Fibroblast of lung (primary cell): ENCODE measurements at regions not wholly inside any gene's neighbourhood (a gene's known extent, or its start where the extent isn't known, plus 50 kb on each side); places are given as distances from the start of the nearest gene placed in this dataset.

Experiments
- CTCF ChIP-seq, 2 donors: IDR thresholded peaks in 1 of 2; conservative IDR thresholded peaks in 1 of 2; 1 replicate in 1 of 2; 2 replicates in 1 of 2; pipeline ENCODE4 v1.5.1; 2011 to 2012; ENCODE audit warnings: low read length in 2 of 2, control low read depth in 1 of 2, inconsistent platforms in 1 of 2, low read depth in 1 of 2, mild to moderate bottlenecking in 1 of 2
- EZH2 ChIP-seq: IDR thresholded peaks from 2 replicates; pipeline ENCODE4 v1.5.1; 2012; ENCODE audit warnings: low read length, control low read depth, mild to moderate bottlenecking; ENCODE audit errors: missing control alignments

- no peak for TF ChIP-seq EZH2
- TF ChIP-seq CTCF (conservative IDR thresholded peaks at IDR 0.05 in 1 of 2, IDR thresholded peaks at IDR 0.05 in 1 of 2; ENCODE audit: low read depth in 1 of 2, low read length in 2 of 2), result no peak
Observed at GRCh38 chr2:33873076-33873605, 274.0 kb upstream of the FAM98A start.
